ENCODE measurements at regions not wholly inside any gene's neighbourhood (a gene's known extent, or its start where the extent isn't known, plus 50 kb on each side); places are given as distances from the start of the nearest gene placed in this dataset.

GRCh38 chrX:39039890-39040289 is 238.6 kb downstream of the MID1IP1 start:
- no peak for TF ChIP-seq RAD21 (IDR thresholded peaks at IDR 0.05)
- no peak for TF ChIP-seq CTCF (IDR thresholded peaks at IDR 0.05; ENCODE audit: low read depth, low read length, missing input control)
- TF ChIP-seq TAF1 (conservative IDR thresholded peaks at IDR 0.05) = no peak
- TF ChIP-seq FOXA1 (IDR thresholded peaks at IDR 0.05) = no peak
- no peak for TF ChIP-seq MAX (IDR thresholded peaks at IDR 0.05)
- TF ChIP-seq GABPA (IDR thresholded peaks at IDR 0.05 in 1 of 2, conservative IDR thresholded peaks at IDR 0.05 in 1 of 2) = no peak
- TF ChIP-seq HNF4A (conservative IDR thresholded peaks at IDR 0.05) = no peak
- no peak for TF ChIP-seq JUND (IDR thresholded peaks at IDR 0.05)
- no peak for TF ChIP-seq ZBTB33 (IDR thresholded peaks at IDR 0.05)
- no peak for TF ChIP-seq REST (IDR thresholded peaks at IDR 0.05)
- no peak for TF ChIP-seq EGR1 (IDR thresholded peaks at IDR 0.05; ENCODE audit: low read depth in 2 of 2)
- no peak for TF ChIP-seq NR2F2 (IDR thresholded peaks at IDR 0.05)
- no peak for TF ChIP-seq ATF3 (IDR thresholded peaks at IDR 0.05)
- no peak for TF ChIP-seq SP1 (IDR thresholded peaks at IDR 0.05)
